GM12892 (cell line): ENCODE measurements at regions not wholly inside any gene's neighbourhood (a gene's known extent, or its start where the extent isn't known, plus 50 kb on each side); places are given as distances from the start of the nearest gene placed in this dataset.

Experiments used
- DNase-seq: peaks from one replicate; pipeline ENCODE4 v3.0.0; 2011; ENCODE audit not compliant: insufficient read length
- FAIRE-seq: peaks from 2 replicates; lab custom pipeline; 2011; peaks lifted over from hg19 to GRCh38; lab: Jason Lieb, UNC
- POLR2A ChIP-seq: IDR thresholded peaks from 2 replicates; pipeline ENCODE4 v1.6.1; 2011; ENCODE audit warnings: low read depth, low read length, control low read depth
- POLR2AphosphoS5 ChIP-seq: IDR thresholded peaks from 2 replicates; pipeline ENCODE4 v1.6.1; 2011; ENCODE audit warnings: low read depth, low read length, control low read depth
- TAF1 ChIP-seq: IDR thresholded peaks from 2 replicates; pipeline ENCODE4 v1.6.1; 2011; ENCODE audit warnings: low read depth, mild to moderate bottlenecking, control low read depth, low read length, borderline replicate concordance

- TF ChIP-seq POLR2A (no peak), TAF1 (no peak)
- FAIRE-seq (no peak), DNase-seq (no peak)
These were observed 537.1 kb upstream of the CDH18 start for GRCh38 chr5:20524991-20525529.

- FAIRE-seq: no peak
- DNase-seq: no peak
- TF ChIP-seq POLR2AphosphoS5: no peak
- no peak for TF ChIP-seq POLR2A
- no peak for TF ChIP-seq TAF1
These were observed 535.0 kb upstream of the CDH18 start for GRCh38 chr5:20522905-20523482.

GRCh38 chr5:20515606-20516005, 527.6 kb upstream of the CDH18 start:
- no peak for FAIRE-seq
- no peak for DNase-seq
- TF ChIP-seq POLR2AphosphoS5 (no peak), TAF1 (no peak), POLR2A (no peak)

- TF ChIP-seq TAF1 (no peak), POLR2A (no peak), POLR2AphosphoS5 (no peak)
- DNase-seq (no peak), FAIRE-seq (no peak)
These were observed 526.1 kb upstream of the CDH18 start for GRCh38 chr5:20514145-20514544.

- DNase-seq (no peak), FAIRE-seq (no peak)
- no peak for TF ChIP-seq POLR2A
- TF ChIP-seq TAF1: no peak
- TF ChIP-seq POLR2AphosphoS5: no peak
These were observed 512.5 kb upstream of the CDH18 start for GRCh38 chr5:20500546-20500945.

GRCh38 chr5:20498926-20499325, 510.9 kb upstream of the CDH18 start:
- DNase-seq (no peak), FAIRE-seq (no peak)
- no peak for TF ChIP-seq POLR2A
- no peak for TF ChIP-seq POLR2AphosphoS5
- no peak for TF ChIP-seq TAF1

GRCh38 chr5:20498102-20498501, 510.1 kb upstream of the CDH18 start:
- FAIRE-seq: no peak

GRCh38 chr5:20497356-20497755, 509.4 kb upstream of the CDH18 start:
- FAIRE-seq: no peak
- no peak for TF ChIP-seq POLR2AphosphoS5
- TF ChIP-seq POLR2A: no peak
- TF ChIP-seq TAF1: no peak

More at GRCh38 chr5:20498102-20498501, 510.1 kb upstream of the CDH18 start:
- DNase-seq: no peak
- TF ChIP-seq TAF1: no peak
- no peak for TF ChIP-seq POLR2AphosphoS5
- TF ChIP-seq POLR2A: no peak

GRCh38 chr5:20494706-20495105, 506.7 kb upstream of the CDH18 start:
- FAIRE-seq (no peak), DNase-seq (no peak)
- TF ChIP-seq TAF1 (no peak), POLR2AphosphoS5 (no peak), POLR2A (no peak)

More at GRCh38 chr5:20497356-20497755, 509.4 kb upstream of the CDH18 start:
- no peak for DNase-seq

GRCh38 chr5:20486826-20487225, 498.8 kb upstream of the CDH18 start:
- no peak for DNase-seq
- no peak for TF ChIP-seq POLR2A
- no peak for TF ChIP-seq TAF1
- no peak for TF ChIP-seq POLR2AphosphoS5
- no peak for FAIRE-seq

- no peak for TF ChIP-seq TAF1
- TF ChIP-seq POLR2AphosphoS5: no peak
- TF ChIP-seq POLR2A: no peak
- no peak for DNase-seq
- no peak for FAIRE-seq
These were observed 488.0 kb upstream of the CDH18 start for GRCh38 chr5:20476016-20476415.

- DNase-seq (no peak), FAIRE-seq (no peak)
- TF ChIP-seq POLR2A: no peak
- TF ChIP-seq TAF1: no peak
- TF ChIP-seq POLR2AphosphoS5: no peak
These were observed 483.0 kb upstream of the CDH18 start for GRCh38 chr5:20470997-20471396.

GRCh38 chr5:20469792-20470191, 481.8 kb upstream of the CDH18 start:
- DNase-seq: no peak
- TF ChIP-seq POLR2AphosphoS5 (no peak), POLR2A (no peak), TAF1 (no peak)
- FAIRE-seq: no peak

GRCh38 chr5:20469390-20469789, 481.4 kb upstream of the CDH18 start:
- FAIRE-seq (no peak), DNase-seq (no peak)
- TF ChIP-seq TAF1: no peak
- TF ChIP-seq POLR2A: no peak
- TF ChIP-seq POLR2AphosphoS5: no peak
